Smooth muscle cell (in vitro differentiated cells): ENCODE measurements at regions not wholly inside any gene's neighbourhood (a gene's known extent, or its start where the extent isn't known, plus 50 kb on each side); places are given as distances from the start of the nearest gene placed in this dataset.
A peak's percentile ranks its signal among the peaks of the same experiment; 100 is the strongest.

Source experiments
- DNase-seq: peaks from one replicate; lab custom pipeline; 2025; ENCODE audit not compliant: unreplicated experiment; lab: John Stamatoyannopoulos, UW
- H2AFZ ChIP-seq: fragments of 200-600 bp; sonication (generic); 2 replicates; pipeline ENCODE4 v1.6.0; 2016; ENCODE audit warnings: antibody characterized with exemption, low read depth, mild to moderate bottlenecking
- H3F3A ChIP-seq: fragments of 200-600 bp; sonication (generic); 2 replicates; pipeline ENCODE4 v1.6.0; 2017; ENCODE audit warnings: antibody characterized with exemption, low read depth
- H3K27ac ChIP-seq: fragments of 200-600 bp; sonication (generic); 2 replicates; pipeline ENCODE4 v1.5.1; 2016; ENCODE audit warnings: low read depth, mild to moderate bottlenecking
- H3K27me3 ChIP-seq: fragments of 200-600 bp; sonication (generic); 2 replicates; pipeline ENCODE4 v1.6.1; 2016; ENCODE audit warnings: low read depth, mild to moderate bottlenecking
- H3K36me3 ChIP-seq: fragments of 200-600 bp; sonication (generic); 2 replicates; pipeline ENCODE4 v1.5.1; 2016; ENCODE audit warnings: low read depth
- H3K4me1 ChIP-seq: fragments of 200-600 bp; sonication (generic); 2 replicates; pipeline ENCODE4 v1.5.1; 2016; ENCODE audit warnings: low read depth
- H3K4me2 ChIP-seq: fragments of 200-600 bp; sonication (generic); 2 replicates; pipeline ENCODE4 v1.6.0; 2016; ENCODE audit warnings: mild to moderate bottlenecking
- H3K4me3 ChIP-seq: fragments of 200-600 bp; sonication (generic); 2 replicates; pipeline ENCODE4 v1.5.1; 2016; ENCODE audit warnings: mild to moderate bottlenecking
- H3K79me2 ChIP-seq: fragments of 200-600 bp; sonication (generic); 2 replicates; pipeline ENCODE4 v1.6.0; 2016; ENCODE audit warnings: low read depth, mild to moderate bottlenecking
- H3K9ac ChIP-seq: fragments of 200-600 bp; sonication (generic); 2 replicates; pipeline ENCODE4 v1.6.0; 2016; ENCODE audit warnings: low read depth
- H3K9me3 ChIP-seq: fragments of 200-600 bp; sonication (generic); replicated peaks from 2 replicates; pipeline ENCODE4 v1.5.1; 2016; ENCODE audit warnings: low read depth
- H4K20me1 ChIP-seq: fragments of 200-600 bp; sonication (generic); 2 replicates; pipeline ENCODE4 v1.6.0; 2016; ENCODE audit warnings: low read depth
- WGBS: methylation state at CpG from one replicate; pipeline ENCODE4 v1.1.7; 2016; ENCODE audit warnings: low lambda C conversion rate; 5-methylcytosine and 5-hydroxymethylcytosine counted together
- TF ChIP-seq, protein P1 (sequence below): fragments of 200-600 bp; sonication (generic); IDR thresholded peaks from 2 replicates; pipeline ENCODE4 v1.5.1; 2017; ENCODE audit warnings: borderline replicate concordance, mild to moderate bottlenecking, antibody characterized with exemption; ENCODE audit not compliant: insufficient read depth, poor library complexity, severe bottlenecking

DNA sequence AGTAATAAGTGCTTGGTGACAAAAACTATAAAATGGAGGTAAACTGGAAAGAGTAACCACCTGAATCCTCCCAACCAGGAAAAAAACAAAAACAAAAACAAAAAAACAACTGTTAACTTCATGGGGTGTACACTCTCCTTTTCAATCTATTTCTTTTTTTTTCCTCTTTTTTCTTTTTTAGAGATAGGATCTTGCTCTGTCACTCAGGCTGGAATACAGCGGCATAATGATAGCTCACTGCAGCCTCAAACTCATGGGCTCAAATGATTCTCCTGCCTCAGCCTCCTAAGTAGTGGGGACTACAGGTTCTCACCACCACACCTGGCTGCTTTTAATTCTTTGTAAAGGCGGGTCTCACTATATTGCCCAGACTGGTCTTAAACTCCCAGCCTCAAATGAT, 76.8 kb downstream of the PHLDA1 start:
- H3F3A ChIP-seq: peaks cover 15% of the 10 kb centered on the region
- no peak for DNase-seq
- no peaks in the 10 kb centered on the region for H3K79me2 ChIP-seq
- no peak overlapping the region for H3K4me3 ChIP-seq
- peak overlapping the region; percentile 86 for H3K9ac ChIP-seq
- no peaks in the 10 kb centered on the region for H3K36me3 ChIP-seq
- no peaks in the 10 kb centered on the region for H3K9me3 ChIP-seq
- H3K4me1 ChIP-seq: peaks cover 29% of the 10 kb centered on the region
- H4K20me1 ChIP-seq: no peaks in the 10 kb centered on the region
- 98% methylated on average over 2 of the region's 2 CpGs for WGBS
- peak overlapping the region; percentile 97 for H3K27ac ChIP-seq
- H2AFZ ChIP-seq: no peak overlapping the region
- TF ChIP-seq, protein P1, sequence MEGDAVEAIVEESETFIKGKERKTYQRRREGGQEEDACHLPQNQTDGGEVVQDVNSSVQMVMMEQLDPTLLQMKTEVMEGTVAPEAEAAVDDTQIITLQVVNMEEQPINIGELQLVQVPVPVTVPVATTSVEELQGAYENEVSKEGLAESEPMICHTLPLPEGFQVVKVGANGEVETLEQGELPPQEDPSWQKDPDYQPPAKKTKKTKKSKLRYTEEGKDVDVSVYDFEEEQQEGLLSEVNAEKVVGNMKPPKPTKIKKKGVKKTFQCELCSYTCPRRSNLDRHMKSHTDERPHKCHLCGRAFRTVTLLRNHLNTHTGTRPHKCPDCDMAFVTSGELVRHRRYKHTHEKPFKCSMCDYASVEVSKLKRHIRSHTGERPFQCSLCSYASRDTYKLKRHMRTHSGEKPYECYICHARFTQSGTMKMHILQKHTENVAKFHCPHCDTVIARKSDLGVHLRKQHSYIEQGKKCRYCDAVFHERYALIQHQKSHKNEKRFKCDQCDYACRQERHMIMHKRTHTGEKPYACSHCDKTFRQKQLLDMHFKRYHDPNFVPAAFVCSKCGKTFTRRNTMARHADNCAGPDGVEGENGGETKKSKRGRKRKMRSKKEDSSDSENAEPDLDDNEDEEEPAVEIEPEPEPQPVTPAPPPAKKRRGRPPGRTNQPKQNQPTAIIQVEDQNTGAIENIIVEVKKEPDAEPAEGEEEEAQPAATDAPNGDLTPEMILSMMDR: no peak
- peak overlapping the region; percentile 53 for H3K4me2 ChIP-seq
- no peaks in the 10 kb centered on the region for H3K27me3 ChIP-seq

DNA sequence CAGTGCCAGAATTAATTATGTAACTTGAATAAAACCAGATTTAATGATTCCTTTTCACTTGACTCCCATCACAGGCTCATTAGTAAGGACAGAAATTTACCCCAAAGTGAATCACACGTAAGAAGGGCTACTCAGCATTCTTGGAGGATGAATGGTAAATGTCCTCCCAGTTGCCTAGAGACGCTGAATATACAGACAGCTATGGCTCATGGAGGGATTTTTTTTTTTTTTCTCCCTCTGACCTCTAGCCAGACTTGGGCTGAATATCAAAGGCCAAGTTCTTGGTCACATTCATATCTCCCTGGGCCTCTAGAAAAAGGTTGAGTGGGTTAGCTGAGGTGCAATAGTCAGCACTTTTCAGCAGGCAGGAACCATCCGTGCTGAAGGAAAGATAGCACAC, 77.5 kb downstream of the PHLDA1 start:
- H4K20me1 ChIP-seq: no peaks in the 10 kb centered on the region
- H3F3A ChIP-seq: peaks cover 15% of the 10 kb centered on the region
- H2AFZ ChIP-seq: no peak overlapping the region
- H3K79me2 ChIP-seq: no peaks in the 10 kb centered on the region
- no peaks in the 10 kb centered on the region for H3K9me3 ChIP-seq
- no peak for DNase-seq
- H3K4me1 ChIP-seq: peaks cover 24% of the 10 kb centered on the region
- H3K4me3 ChIP-seq: no peak overlapping the region
- 6% methylated on average over 3 of the region's 3 CpGs for WGBS
- peak overlapping the region; percentile 65 for H3K4me2 ChIP-seq
- peak overlapping the region; percentile 86 for H3K9ac ChIP-seq
- peak overlapping the region; percentile 97 for H3K27ac ChIP-seq
- no peaks in the 10 kb centered on the region for H3K27me3 ChIP-seq
- no peaks in the 10 kb centered on the region for H3K36me3 ChIP-seq
- TF ChIP-seq, protein P1: no peak

DNA sequence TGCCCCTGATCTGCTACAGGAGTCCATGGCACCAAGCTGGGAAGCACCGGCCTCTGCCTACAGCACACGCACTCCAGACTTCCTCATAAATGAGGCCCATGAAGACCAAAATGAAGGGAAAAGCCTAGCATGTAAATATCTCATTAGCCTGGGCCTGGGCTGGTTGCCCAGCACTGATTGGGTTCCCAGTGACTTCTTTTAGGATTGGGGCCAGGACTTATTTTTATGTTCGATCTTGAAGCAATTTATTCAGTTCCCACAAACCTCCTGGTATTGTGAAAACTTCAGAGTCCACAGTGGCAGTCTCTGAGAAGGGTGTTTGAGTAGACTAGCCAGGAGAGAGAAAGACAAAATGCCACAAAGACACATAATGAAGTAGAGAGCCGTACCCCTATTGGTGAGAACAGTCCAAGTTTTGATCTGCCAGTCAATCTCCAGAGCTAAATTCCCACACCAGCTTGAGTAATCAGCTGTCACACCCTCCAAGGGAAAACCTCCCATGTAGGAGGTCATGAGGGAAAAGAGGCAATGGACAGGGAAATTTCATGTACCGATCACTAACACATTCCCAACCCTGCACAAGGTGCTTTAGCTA, 78.2 kb downstream of the PHLDA1 start:
- DNase-seq: no peak
- TF ChIP-seq, protein P1: no peak
- Histone ChIP-seq H3K4me1 (peaks cover 20% of the 10 kb centered on the region), H3K9me3 (no peaks in the 10 kb centered on the region), H3K27me3 (no peaks in the 10 kb centered on the region), H3K4me3 (no peak overlapping the region), H2AFZ (peak overlapping the region; percentile 14), H3K36me3 (no peaks in the 10 kb centered on the region), H3F3A (peaks cover 15% of the 10 kb centered on the region), H3K9ac (peak overlapping the region; percentile 85), H3K4me2 (peak overlapping the region; percentile 65), H3K79me2 (no peaks in the 10 kb centered on the region), H4K20me1 (no peaks in the 10 kb centered on the region), H3K27ac (peak overlapping the region; percentile 97)
- WGBS: 50% methylated on average over 5 of the region's 5 CpGs
